ENCODE measurements at regions not wholly inside any gene's neighbourhood (a gene's known extent, or its start where the extent isn't known, plus 50 kb on each side); places are given as distances from the start of the nearest gene placed in this dataset.

DNA sequence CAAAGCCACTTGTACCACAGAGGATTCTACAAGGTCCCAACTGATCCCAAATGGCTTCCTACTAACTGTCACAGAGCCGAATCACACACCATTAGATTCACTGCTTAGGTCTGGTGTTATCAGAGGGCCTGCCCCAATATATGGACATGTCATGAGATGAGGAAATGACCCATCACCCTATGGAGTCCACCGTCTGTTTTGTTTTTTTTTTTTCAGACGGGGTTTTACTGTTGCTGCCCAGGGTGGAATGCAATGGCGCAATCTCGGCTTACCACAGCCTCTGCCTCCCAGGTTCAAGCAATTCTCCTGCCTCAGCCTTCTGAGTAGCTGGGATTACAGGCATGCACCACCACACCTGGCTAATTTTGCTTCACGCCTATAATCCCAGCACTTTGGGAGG is 83.8 kb upstream of the ETS2 start:
- TF ChIP-seq CREM (IDR thresholded peaks at IDR 0.05; ENCODE audit: low read depth) (no peak), NFIC (IDR thresholded peaks at IDR 0.05; ENCODE audit: low read depth, low read length) (no peak), ASH2L (IDR thresholded peaks at IDR 0.05; ENCODE audit: borderline replicate concordance, low read depth) (no peak), RELA (IDR thresholded peaks at IDR 0.05; ENCODE audit: borderline replicate concordance, partially characterized antibody) (no peak), TCF3 (IDR thresholded peaks at IDR 0.05; ENCODE audit: borderline replicate concordance, insufficient read depth, low read depth, low read length) (no peak), GATAD2B (conservative IDR thresholded peaks at IDR 0.05; ENCODE audit: low read depth) (no peak), BHLHE40 (IDR thresholded peaks at IDR 0.05; ENCODE audit: borderline replicate concordance in 1 of 2, low read depth in 2 of 2, low read length in 1 of 2) (no peak), RBBP5 (conservative IDR thresholded peaks at IDR 0.05) (no peak), HDAC2 (IDR thresholded peaks at IDR 0.05) (no peak), MTA2 (IDR thresholded peaks at IDR 0.05; ENCODE audit: low read depth) (no peak)
- TF ChIP-seq, protein P1, sequence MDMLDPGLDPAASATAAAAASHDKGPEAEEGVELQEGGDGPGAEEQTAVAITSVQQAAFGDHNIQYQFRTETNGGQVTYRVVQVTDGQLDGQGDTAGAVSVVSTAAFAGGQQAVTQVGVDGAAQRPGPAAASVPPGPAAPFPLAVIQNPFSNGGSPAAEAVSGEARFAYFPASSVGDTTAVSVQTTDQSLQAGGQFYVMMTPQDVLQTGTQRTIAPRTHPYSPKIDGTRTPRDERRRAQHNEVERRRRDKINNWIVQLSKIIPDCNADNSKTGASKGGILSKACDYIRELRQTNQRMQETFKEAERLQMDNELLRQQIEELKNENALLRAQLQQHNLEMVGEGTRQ (IDR thresholded peaks at IDR 0.05; ENCODE audit: borderline replicate concordance, low read depth, low read length): no peak
- H3K4me1 ChIP-seq (ENCODE audit: control insufficient read depth, insufficient read depth, low read length): no peaks in the 10 kb centered on the region
- ChIA-PET POLR2A (interaction anchor here (0.7 kb wide), 1 partner anchor 334 kb away, joined by 3 read pairs; no protein-coding TSS in a partner anchor), SMC1A (ENCODE audit: uncharacterized antibody, unreplicated experiment) (interaction anchor here (1.1 kb wide), 1 partner anchor 11 kb away, joined by 3 read pairs; no protein-coding TSS in a partner anchor), RAD21 (ENCODE audit: unreplicated experiment) (no interaction called here), CTCF (no interaction called here)
- 37% methylated on average over 6 of the region's 6 CpGs for WGBS (ENCODE audit: insufficient coverage, insufficient replicate concordance, low lambda C conversion rate, missing lambda C conversion rate)
- FAIRE-seq: no peak
- H3K4me2 ChIP-seq (ENCODE audit: control insufficient read depth, insufficient read depth): no peak overlapping the region
- ATAC-seq: no peak
- in situ Hi-C loops (cut with MboI) (loop anchor here (10.0 kb wide), 1 partner anchor 423 kb away; no protein-coding TSS in a partner anchor), intact Hi-C loops (cut with micrococcal nuclease; ENCODE audit: unreplicated experiment) (no loop called here)
- BruUV-seq (replicated peaks): no TSS peak
- H3K9ac ChIP-seq (ENCODE audit: control insufficient read depth, insufficient read depth, low read length): no peak overlapping the region
- H3K9me3 ChIP-seq (replicated peaks; ENCODE audit: control insufficient read depth, insufficient read depth, low read length): no peaks in the 10 kb centered on the region; the same call in 2 of the 3 replicates
- H3K27ac ChIP-seq (ENCODE audit: control insufficient read depth, insufficient read depth): no peak overlapping the region
- H3K4me3 ChIP-seq: no peak overlapping the region
- H2AFZ ChIP-seq (ENCODE audit: control insufficient read depth, low read depth, low read length): no peak overlapping the region
- H3K27me3 ChIP-seq (replicated peaks in 1 of 2; ENCODE audit: control insufficient read depth in 2 of 2, insufficient read depth in 2 of 2, low read length in 1 of 2): no peaks in the 10 kb centered on the region; a peak in 1 of 4 replicates
- no peaks in the 10 kb centered on the region for H4K20me1 ChIP-seq (ENCODE audit: control insufficient read depth, insufficient read depth)
- no peaks in the 10 kb centered on the region for H3K36me3 ChIP-seq (ENCODE audit: control insufficient read depth in 2 of 2, insufficient read depth in 2 of 2, low read length in 1 of 2)
- no peak for DNase-seq (ENCODE audit: low read depth, low spot score)
- H3K79me2 ChIP-seq (ENCODE audit: control insufficient read depth, insufficient read depth, low read length): no peaks in the 10 kb centered on the region
